ENCODE measurements at regions not wholly inside any gene's neighbourhood (a gene's known extent, or its start where the extent isn't known, plus 50 kb on each side); places are given as distances from the start of the nearest gene placed in this dataset.
"Not testable (repeated sequence)": the region's sequence is repeated elsewhere in the genome, so short reads cannot be mapped to it uniquely, and the experiment has no call there.

DNA sequence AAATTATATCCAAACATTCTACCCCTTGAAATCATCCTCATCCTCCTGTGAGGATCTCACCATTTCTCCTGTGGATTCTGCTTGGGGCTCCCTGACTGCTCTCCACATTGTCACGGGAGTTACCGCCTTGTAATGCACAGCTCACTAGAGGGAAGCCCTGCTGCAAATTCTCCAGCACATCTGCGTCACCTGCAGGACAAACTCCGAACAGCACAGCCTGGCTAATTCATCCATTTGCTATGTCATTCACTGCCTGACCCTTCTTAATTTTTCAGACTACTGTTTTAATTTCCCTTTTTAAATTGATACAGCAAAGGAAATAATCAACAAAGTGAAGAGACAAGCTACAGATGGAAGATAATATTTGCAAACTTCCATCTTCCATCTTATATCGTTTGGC is 627.4 kb downstream of the FBXO15 start:
- TF ChIP-seq, protein P1, sequence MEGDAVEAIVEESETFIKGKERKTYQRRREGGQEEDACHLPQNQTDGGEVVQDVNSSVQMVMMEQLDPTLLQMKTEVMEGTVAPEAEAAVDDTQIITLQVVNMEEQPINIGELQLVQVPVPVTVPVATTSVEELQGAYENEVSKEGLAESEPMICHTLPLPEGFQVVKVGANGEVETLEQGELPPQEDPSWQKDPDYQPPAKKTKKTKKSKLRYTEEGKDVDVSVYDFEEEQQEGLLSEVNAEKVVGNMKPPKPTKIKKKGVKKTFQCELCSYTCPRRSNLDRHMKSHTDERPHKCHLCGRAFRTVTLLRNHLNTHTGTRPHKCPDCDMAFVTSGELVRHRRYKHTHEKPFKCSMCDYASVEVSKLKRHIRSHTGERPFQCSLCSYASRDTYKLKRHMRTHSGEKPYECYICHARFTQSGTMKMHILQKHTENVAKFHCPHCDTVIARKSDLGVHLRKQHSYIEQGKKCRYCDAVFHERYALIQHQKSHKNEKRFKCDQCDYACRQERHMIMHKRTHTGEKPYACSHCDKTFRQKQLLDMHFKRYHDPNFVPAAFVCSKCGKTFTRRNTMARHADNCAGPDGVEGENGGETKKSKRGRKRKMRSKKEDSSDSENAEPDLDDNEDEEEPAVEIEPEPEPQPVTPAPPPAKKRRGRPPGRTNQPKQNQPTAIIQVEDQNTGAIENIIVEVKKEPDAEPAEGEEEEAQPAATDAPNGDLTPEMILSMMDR (IDR thresholded peaks at IDR 0.05; ENCODE audit: poor library complexity) = peak; percentile 38
- no peak for TF ChIP-seq EZH2phosphoT487 (IDR thresholded peaks at IDR 0.05; ENCODE audit: low read depth, severe bottlenecking, unreplicated experiment)
- Histone ChIP-seq H3K4me1 (ENCODE audit: insufficient read depth) (no peaks in the 10 kb centered on the region), H2AFZ (no peak overlapping the region), H3K79me2 (no peaks in the 10 kb centered on the region), H3K36me3 (replicated peaks; ENCODE audit: insufficient read depth, low read depth) (no peaks in the 10 kb centered on the region), H3K27ac (no peak overlapping the region), H3K4me2 (no peak overlapping the region), H3K9me2 (replicated peaks; ENCODE audit: insufficient read depth) (no peaks in the 10 kb centered on the region), H3K4me3 (no peak overlapping the region), H3K9me3 (ENCODE audit: low read depth) (no peaks in the 10 kb centered on the region), H3K27me3 (no peaks in the 10 kb centered on the region), H4K20me1 (ENCODE audit: insufficient read depth, poor library complexity, severe bottlenecking) (no peaks in the 10 kb centered on the region)
- whole genome bisulfite sequencing (ENCODE audit: low lambda C conversion rate, missing lambda C conversion rate) = 57% methylated on average over 5 of the region's 5 CpGs
- DNase-seq (ENCODE audit: low spot score) = peak; percentile 29

DNA sequence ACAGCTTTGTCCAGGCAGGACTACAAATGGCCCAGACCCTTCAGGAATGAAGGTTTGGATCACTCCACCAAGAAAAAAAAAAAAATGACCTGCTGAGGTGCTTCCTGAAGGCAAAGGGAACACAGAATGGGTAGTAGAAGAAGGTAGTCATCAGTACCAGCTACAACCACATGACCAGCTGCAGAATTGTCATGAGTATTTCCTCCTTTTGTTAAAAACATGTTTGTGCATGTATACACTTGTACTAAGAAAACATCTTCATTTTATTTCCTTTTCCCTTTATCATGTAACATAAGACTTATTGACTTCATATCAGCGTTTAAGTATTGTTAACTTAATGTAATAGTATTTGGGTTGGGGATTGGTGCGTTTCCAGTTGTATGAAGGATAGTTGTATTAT is 631.6 kb downstream of the FBXO15 start:
- not testable (repeated sequence) for H3K4me3 ChIP-seq; H3K27ac ChIP-seq; H3K79me2 ChIP-seq; H3K9me3 ChIP-seq (ENCODE audit: low read depth); H3K4me2 ChIP-seq; H3K27me3 ChIP-seq; H2AFZ ChIP-seq; H3K9me2 ChIP-seq (replicated peaks; ENCODE audit: insufficient read depth); H3K4me1 ChIP-seq (ENCODE audit: insufficient read depth); H3K36me3 ChIP-seq (replicated peaks; ENCODE audit: insufficient read depth, low read depth); DNase-seq (ENCODE audit: low spot score); H4K20me1 ChIP-seq (ENCODE audit: insufficient read depth, poor library complexity, severe bottlenecking)
- 84% methylated on average over 2 of the region's 2 CpGs for WGBS (ENCODE audit: low lambda C conversion rate, missing lambda C conversion rate)

DNA sequence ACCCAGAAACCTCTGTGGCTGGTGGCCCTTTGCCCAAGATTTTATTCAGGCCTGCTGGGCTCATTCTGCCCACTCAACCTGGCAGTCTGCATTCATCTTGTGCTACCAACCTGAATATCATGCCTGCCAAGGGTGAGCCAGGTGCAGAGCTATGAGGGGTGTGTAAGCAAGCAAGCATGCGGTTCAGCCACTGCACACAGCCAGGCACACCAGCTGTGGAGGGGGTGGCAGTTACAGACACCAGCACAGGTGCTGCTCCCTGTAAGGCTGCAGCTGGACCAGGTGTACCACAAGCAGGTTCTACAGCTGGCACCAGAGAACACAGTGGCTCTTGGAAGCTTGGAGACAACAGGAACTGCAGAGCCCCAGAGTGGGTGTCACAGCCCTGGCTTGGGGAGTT is 633.2 kb downstream of the FBXO15 start:
- no peak overlapping the region for H3K4me2 ChIP-seq
- WGBS (ENCODE audit: low lambda C conversion rate, missing lambda C conversion rate) = 100% methylated on average over 1 of the region's 1 CpG
- no peak for TF ChIP-seq EZH2phosphoT487 (IDR thresholded peaks at IDR 0.05; ENCODE audit: low read depth, severe bottlenecking, unreplicated experiment)
- TF ChIP-seq EZH2 (IDR thresholded peaks at IDR 0.05; ENCODE audit: borderline replicate concordance) = no peak
- TF ChIP-seq, protein P1 (IDR thresholded peaks at IDR 0.05; ENCODE audit: poor library complexity) = no peak
- no peak for DNase-seq (ENCODE audit: low spot score)
- no peak overlapping the region for H3K4me3 ChIP-seq
- no peaks in the 10 kb centered on the region for H3K9me2 ChIP-seq (replicated peaks; ENCODE audit: insufficient read depth)
- H3K27me3 ChIP-seq = no peaks in the 10 kb centered on the region
- H3K27ac ChIP-seq = no peak overlapping the region
- H2AFZ ChIP-seq = no peak overlapping the region
- no peaks in the 10 kb centered on the region for H4K20me1 ChIP-seq (ENCODE audit: insufficient read depth, poor library complexity, severe bottlenecking)
- H3K79me2 ChIP-seq = no peaks in the 10 kb centered on the region
- H3K9me3 ChIP-seq (ENCODE audit: low read depth) = no peaks in the 10 kb centered on the region
- H3K36me3 ChIP-seq (replicated peaks; ENCODE audit: insufficient read depth, low read depth) = no peaks in the 10 kb centered on the region
- no peaks in the 10 kb centered on the region for H3K4me1 ChIP-seq (ENCODE audit: insufficient read depth)

DNA sequence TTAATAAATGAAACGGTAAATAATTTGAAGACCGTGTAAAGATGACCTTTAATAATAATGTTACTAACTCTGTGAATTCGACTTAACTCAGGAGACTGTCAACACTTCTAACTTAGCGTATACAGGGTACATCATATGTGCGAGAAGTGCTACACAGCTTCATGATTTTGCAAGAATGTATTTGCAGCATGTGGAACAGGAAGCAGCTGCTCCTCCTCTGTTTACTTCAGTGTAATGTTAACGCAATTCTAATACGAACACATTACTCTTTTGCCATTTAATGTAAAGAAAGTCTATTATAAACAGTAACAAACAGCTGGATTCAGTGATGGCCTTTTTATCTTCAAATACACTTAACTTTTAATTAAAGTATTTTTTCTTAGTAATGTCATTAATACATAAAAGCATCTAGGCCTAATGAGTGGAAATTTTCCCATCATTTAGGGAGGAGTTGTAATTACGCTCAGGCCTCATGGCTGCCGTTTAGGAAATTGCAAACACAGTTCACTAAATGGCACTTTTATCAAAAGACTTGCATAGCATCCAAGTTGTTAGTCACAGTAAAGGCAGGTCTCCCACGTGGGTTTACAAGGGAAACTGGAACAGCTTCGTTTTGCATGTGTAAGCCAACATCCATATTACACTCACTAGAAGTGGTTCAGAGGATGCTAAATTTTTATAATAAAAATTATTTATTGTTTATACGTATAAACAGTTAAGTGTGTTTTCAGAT is 635.7 kb downstream of the FBXO15 start:
- DNase-seq (ENCODE audit: low spot score) = no peak
- H3K4me2 ChIP-seq = no peak overlapping the region
- whole genome bisulfite sequencing (ENCODE audit: low lambda C conversion rate, missing lambda C conversion rate) = 65% methylated on average over 12 of the region's 12 CpGs
- no peaks in the 10 kb centered on the region for H3K79me2 ChIP-seq
- no peak overlapping the region for H3K27ac ChIP-seq
- no peaks in the 10 kb centered on the region for H3K9me3 ChIP-seq (ENCODE audit: low read depth)
- no peaks in the 10 kb centered on the region for H4K20me1 ChIP-seq (ENCODE audit: insufficient read depth, poor library complexity, severe bottlenecking)
- H3K36me3 ChIP-seq (replicated peaks; ENCODE audit: insufficient read depth, low read depth) = no peaks in the 10 kb centered on the region
- TF ChIP-seq, protein P1 (IDR thresholded peaks at IDR 0.05; ENCODE audit: poor library complexity) = no peak
- TF ChIP-seq EZH2 (IDR thresholded peaks at IDR 0.05; ENCODE audit: borderline replicate concordance) (no peak), EZH2phosphoT487 (IDR thresholded peaks at IDR 0.05; ENCODE audit: low read depth, severe bottlenecking, unreplicated experiment) (no peak)
- no peaks in the 10 kb centered on the region for H3K4me1 ChIP-seq (ENCODE audit: insufficient read depth)
- no peaks in the 10 kb centered on the region for H3K9me2 ChIP-seq (replicated peaks; ENCODE audit: insufficient read depth)
- H2AFZ ChIP-seq = no peak overlapping the region
- no peaks in the 10 kb centered on the region for H3K27me3 ChIP-seq
- no peak overlapping the region for H3K4me3 ChIP-seq

Data from hepatocyte (in vitro differentiated cells).